GM19438 (cell line): ENCODE measurements at regions not wholly inside any gene's neighbourhood (a gene's known extent, or its start where the extent isn't known, plus 50 kb on each side); places are given as distances from the start of the nearest gene placed in this dataset.
"Not testable (repeated sequence)": the region's sequence is repeated elsewhere in the genome, so short reads cannot be mapped to it uniquely, and the experiment has no call there.

Source experiments
- ATAC-seq: cut with Tn5 transposase; IDR thresholded peaks from one replicate; pipeline ENCODE4 v1.9.1; 2021; ENCODE audit warnings: low read depth; ENCODE audit not compliant: unreplicated experiment

DNA sequence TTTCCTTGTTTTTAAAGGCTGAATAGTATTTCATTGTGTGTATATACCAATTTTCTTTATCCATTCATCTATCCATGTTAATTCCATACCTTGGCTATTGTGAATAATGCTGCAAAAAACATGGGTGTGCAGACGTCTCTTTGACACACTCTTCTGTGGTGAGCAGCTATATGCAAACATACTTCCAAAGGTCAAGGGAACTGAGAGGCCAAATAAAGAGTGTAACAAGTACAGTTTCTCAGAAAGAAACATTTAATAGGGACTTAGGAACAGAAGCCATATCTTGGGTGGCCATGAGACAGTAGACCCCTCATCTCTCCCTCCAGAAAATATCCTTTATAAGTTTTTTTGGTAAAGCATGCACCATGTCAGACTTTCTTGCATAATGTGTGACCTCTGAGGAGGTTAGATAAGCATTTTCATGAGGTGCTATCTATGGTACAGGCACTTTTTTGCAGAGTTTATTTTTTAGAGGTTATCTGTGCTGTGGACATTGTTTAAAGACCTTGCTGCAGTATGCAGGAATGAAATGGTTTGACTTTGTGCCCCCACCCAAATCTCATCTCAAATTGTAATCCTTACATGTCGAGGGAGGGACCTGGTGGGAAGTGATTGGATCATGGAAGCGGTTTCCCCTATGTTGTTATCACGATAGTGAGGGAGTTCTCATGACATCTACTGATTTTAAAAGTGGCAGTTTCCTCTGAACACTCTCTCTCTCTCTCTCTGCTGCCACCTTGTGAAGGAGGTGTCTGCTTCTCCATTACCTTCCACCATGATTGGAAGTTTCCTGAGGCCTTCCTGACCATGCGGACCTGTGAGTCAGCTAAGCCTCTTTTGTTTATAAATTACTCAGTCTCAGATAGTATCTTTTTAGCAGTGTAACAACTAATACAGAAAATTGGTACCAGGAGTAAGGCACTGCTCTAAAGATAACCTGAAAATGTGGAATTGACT lies 1202.3 kb downstream of the GALC start:
- no peak for ATAC-seq

DNA sequence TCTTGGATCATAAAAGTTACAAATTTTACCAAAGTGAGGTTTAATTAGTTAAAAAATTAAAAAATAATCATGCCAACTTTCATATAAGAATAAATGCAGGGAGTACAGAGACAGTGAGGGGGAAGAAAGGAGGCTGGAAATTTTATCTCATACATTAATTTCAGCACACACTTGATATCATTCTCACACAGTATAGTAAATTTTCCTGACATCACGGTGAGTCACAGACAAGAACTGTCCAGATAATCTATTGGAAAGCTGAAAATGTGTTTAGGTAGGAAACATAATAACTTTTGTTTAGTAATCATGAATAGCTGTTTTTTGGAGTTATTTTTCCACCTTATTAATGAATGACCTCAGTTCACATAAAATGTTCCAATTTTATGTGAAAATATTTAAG lies 1204.8 kb downstream of the GALC start:
- ATAC-seq, result no peak

DNA sequence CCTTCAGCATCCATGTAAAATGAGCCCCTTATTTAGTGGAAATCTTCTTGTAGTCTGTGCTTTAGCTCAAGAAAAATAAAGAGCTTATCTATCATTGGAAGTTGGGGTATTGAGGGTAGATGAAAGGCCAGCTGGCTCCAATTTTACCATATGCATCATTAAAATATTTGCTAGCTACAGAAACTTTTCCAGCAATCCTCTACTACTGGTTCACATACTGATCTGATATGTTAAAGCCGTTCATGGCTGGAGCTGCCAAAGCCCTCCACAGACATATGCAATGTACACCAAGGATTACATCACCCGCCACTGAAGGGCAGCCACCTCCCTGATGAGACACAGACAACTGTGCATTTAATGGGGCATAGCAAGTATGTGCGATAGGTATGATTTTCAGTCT lies 1205.3 kb downstream of the GALC start:
- ATAC-seq, result no peak

DNA sequence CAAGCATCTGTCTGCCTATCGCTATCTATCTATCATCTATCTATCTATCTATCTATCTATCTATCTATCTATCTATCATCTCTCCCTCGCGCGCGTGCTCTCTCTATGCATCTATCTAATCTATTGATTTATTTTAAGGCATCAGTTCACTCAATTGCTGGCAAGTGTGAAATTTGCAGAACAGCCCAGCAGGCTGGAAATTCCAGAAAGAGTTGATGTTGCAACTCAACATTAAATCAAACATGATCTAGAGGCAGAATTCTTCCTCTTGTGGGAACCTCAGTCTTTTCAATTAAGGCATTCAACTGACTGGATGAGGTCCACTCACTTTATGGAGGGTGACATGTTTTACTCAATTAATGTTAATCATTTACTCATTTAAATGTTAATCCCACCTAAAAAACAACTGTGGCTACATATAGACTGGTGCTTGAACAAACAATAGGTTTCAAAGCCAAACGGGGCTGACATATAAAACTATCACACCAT lies 1210.8 kb downstream of the GALC start:
- ATAC-seq, result no peak

DNA sequence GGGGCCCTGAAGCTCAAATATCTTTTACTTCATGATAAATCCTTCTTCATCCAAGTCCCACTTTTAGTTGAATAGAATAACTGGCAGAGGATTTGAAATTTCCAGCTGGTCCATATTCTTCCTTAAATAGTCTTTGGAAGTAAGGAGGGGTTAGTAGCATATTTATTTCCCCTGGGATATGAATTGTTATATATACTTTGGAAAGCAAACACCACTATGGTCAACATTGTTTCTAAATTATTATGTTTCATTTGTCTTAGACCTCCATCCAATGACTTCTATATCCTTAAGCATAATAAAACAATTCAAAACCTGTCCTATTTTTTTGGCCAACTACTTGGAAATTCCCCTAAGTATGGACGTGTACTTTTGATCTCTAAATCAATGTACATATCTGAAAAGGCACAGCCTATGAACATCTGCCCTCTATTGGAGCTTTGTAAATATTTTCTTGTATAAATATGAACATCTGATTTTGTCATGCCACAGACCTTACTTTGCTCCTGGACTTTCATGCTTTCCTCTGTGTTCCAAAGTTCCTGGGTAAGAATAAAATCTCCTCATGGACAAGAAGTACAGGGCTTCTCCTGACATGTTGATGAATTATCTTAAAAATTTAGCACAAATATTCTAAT lies 1212.0 kb downstream of the GALC start:
- no peak for ATAC-seq

DNA sequence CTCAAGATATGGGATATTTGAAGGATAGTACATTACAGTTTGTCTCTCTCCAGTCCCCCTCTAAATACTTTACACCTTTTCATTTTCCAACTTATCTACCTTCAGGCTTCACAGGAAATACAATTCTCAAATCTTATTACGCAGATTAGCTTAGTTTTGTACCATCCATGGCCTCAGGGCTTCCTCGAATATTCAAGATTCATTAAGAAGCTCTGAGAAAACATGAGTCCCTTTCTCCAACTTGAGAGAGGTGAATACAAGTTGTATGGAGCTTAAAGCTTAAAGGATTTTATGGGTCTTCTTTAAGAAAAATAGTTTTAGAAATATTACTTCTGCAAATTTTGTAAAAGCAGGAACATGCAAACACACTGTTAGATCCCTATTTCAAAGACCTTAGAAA lies 1212.5 kb downstream of the GALC start:
- no peak for ATAC-seq

DNA sequence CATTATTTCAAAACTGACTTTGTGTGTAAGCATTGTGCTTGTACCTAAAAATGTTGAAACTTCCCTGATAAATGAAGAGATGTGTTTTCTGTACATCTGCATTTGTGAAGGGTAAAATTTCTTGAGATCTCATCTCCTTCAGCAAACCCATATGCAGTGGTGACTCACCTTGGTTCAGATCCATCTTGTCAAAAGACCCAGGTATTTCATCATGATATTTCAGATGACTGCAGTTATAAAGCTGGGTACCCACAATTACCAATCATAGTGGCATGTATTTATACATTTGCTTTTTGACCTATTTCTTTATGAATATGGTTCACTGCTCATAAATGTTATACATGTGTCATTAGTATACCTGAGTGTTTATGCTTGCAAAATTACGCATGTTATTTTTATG lies 1213.6 kb downstream of the GALC start:
- no peak for ATAC-seq

DNA sequence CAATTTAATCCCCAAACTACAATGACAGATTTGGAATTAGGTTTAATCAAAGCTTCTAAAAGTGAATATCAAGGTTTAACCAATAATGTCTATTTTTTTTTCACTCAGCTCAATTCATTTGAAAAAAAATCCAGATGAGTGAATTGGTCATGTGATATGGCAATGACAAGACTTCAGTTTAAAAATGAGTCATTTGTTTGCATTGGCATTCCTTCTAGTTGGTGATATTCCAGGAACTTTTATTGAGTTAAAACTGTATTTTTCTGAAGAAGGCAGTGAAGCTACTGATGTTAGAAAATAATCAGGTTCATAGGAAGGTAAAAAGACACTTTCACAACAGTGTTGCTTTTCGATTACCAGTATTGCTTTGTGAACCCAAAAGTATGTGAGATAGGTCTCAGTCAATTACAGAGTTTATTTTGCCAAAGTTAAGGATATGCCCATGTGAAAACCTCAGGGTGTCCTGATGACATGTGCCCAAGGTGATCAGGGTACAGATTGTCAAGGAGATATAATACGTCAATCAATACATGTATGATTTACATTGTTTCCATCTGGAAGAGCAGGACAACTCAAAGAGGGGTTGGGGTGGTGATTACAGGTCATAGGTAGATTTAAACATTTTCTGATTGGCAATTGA lies 1214.9 kb downstream of the GALC start:
- ATAC-seq, result no peak

DNA sequence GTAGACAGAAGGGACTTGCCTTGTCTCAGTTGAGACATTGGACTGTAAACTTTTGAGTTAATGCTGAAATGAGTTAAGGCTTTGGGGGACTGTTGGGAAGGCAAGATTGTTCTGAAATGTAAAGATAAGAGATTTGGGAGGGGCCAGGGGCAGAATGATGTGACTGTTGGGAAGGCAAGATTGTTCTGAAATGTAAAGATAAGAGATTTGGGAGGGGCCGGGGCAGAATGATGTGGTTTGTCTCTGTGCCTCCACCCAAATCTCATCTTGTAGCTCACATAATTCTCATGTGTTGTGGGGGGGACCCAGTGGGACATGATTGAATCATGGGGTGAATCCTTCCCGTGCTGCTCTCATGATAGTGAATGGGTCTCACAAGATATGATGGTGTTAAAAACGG lies 1217.1 kb downstream of the GALC start:
- ATAC-seq, result not testable (repeated sequence)

DNA sequence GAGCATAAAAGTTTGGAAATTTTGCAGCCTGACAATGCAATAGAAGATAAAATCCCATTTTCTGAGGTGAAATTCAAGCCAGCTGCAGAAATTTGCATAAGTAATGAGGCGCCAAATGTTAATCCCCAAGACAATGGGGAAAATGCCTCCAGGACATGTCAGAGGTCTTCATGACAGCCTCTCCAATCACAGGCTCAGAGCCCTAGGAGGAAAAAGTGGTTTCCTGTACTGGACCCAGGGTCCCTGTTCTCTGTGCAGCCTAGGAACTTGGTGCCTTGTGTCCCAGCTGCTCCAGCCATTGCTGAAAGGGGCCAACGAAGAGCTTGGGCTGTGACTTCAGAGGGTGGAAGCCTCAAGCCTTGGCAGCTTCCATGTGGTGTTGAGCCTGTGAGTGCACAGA lies 1218.1 kb downstream of the GALC start:
- no peak for ATAC-seq

DNA sequence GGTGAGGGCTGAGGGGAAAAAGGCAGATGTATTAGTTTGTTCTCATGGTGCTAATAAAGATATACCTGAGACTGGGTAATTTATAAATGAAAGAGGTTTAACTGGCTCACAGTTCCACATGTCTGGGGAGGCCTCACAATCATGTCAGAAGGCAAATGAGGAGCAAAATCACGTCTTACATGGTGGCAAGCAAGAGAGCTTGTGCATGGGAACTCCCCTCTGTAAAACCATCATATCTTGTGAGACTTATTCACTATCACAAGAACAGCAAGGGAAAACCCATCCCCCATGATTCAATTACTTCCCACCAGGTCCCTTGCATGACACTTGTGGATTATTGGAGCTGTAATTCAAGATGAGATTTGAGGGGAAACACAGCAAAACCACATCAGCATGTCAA lies 1220.9 kb downstream of the GALC start:
- ATAC-seq, result no peak

DNA sequence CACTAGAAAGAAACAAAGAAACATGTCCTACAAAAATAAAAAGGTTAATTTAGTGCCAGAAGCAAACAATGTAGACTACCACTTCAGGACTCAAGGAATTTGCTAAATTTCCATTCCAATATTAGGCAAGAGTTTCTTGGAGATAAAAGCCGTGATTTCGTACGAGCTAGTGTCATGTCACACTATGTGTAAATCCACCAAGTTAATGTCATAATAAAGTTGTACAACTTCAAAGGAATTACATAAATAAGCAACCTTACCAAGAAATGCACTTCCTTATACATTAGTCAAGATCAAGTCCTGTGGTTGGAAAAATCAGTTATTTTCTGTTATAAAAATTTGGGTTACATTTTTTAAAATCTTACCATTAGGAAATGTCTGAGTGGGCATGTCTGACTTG lies 1222.8 kb downstream of the GALC start:
- ATAC-seq, result no peak

DNA sequence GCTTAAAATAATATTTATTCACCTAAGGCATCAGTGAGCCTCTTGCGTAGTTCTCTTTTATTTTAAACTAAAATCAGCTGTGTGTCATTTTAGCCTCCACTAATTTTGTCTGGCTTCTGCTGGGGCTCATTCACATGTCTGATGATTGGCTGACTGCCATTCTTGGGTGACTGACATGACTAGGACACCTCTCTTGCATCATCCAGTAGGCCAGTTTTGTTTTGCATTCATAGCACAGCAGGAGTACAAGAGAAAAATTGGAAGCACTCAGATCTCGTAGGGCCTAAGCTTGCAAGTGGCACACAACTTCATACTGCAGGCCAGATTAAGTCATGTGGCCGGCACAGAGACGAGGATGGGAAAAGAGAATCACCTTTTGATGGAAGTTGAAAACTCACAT lies 1226.5 kb downstream of the GALC start:
- no peak for ATAC-seq

DNA sequence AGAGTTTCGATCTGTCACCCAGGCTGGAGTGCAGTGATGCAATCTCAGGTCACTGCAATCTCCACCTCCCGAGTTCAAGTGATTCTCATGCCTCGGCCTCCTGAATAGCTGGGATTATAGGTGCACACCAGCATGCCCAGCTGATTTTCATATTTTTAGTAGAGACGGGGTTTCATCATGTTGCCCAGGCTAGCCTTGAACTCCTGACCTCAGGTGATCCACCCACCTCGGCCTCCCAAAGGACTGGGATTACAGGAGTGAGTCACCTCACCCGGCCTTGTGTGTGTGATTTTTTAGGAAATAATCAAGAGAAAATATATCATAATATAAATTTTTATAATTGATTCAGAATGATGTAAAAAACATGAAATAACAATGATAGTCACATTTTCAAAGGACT lies 1231.4 kb downstream of the GALC start:
- ATAC-seq, result no peak

DNA sequence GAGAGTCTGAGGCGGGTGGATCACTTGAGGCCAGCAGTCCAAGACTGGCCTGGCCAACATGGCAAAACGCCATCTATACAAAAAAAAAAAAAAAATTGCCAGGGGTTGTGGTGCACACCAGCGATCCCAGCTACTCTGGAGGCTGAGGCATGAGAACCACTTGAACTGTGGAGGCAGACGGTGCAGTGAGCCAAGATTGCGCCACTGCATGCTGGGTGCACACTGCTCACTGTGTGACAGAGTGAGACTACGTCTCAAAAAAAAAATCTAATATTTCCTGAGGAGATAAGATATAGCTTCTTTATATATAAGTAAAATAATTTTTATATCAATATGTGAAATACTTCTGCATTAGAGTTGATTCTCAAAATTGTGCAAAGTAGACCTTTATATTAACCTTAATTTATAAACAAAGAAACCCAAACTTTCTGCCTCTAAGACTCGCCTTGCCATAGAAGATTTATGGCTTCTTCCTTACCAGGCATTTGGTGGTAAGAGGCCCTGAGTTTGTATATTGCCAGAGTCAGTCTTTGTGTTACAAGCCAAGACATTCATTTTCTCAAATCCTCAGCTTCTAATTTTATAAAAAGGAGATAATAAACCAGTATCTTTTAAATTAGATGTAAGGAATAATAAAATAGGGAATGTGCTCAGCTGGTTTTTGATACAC lies 1226.7 kb downstream of the FLRT2 start:
- no peak for ATAC-seq

DNA sequence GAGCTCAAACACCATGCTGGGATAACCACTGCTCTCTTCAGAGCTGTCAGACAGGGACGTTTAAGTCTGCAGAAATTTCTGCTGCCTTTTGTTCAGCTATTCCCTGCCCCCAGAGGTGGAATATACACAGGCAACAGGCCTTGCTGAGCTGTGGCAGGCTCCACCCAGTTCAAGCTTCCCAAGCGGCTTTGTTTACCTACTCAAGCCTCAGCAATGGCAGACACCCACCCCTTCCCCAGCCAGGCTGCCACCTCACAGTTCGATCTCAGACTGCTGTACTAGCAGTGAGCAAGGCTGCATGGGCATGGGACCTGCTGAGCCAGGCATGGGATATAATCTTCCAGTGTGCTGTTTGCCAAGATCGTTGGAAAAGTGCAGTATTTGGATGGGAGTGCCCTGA lies 1220.5 kb downstream of the FLRT2 start:
- ATAC-seq, result not testable (repeated sequence)

DNA sequence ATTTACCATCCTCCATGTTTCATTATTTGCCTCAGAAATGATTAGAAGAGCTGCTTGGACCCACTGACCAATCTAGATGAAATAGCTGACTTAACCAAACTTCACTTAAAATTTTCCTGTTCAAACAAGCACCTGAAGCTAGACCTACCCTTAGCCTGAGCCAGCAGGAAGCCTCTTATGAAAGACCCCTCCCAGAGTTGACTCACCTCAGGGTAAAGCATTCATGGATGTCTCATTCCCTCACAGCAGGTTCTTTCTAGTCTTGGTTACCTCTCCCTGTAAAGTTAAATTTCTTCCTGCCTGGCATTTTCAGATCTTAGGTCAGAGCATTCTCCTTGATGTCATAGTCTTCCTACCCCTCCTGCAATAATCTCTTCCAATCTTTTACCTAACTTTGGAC lies 1209.8 kb downstream of the FLRT2 start:
- no peak for ATAC-seq

DNA sequence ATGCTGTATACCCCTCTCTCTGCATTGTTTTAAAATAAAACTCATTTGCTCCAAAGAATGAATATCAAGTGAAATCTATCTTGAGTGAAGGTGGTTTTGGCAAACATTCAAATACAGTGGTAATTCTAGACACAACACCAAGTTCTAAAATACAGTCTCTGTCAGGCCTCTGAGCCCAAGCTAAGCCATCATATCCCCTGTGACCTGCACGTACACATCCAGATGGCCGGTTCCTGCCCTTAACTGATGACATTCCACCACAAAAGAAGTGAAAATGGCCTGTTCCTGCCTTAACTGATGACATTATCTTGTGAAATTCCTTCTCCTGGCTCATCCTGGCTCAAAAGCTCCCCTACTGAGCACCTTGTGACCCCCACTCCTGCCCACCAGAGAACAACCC lies 1201.5 kb downstream of the FLRT2 start:
- ATAC-seq, result not testable (repeated sequence)

DNA sequence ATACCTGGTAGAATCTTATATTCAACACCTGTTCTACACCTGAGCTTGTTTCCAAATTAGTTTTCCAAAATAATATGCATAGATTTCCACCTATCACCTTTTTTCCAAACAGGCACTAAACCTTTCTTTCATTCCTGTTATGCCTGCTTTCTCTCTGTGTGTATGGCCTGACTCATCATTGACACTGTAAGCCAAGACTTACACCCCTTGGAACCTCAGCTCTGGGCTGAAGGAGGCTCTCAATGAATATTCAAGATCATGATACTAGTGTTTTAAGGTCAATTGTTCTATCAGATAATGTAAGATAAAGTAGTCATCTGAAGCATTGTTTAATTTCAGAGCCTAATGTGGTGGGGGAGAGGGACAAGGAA lies 1193.3 kb downstream of the FLRT2 start:
- no peak for ATAC-seq

DNA sequence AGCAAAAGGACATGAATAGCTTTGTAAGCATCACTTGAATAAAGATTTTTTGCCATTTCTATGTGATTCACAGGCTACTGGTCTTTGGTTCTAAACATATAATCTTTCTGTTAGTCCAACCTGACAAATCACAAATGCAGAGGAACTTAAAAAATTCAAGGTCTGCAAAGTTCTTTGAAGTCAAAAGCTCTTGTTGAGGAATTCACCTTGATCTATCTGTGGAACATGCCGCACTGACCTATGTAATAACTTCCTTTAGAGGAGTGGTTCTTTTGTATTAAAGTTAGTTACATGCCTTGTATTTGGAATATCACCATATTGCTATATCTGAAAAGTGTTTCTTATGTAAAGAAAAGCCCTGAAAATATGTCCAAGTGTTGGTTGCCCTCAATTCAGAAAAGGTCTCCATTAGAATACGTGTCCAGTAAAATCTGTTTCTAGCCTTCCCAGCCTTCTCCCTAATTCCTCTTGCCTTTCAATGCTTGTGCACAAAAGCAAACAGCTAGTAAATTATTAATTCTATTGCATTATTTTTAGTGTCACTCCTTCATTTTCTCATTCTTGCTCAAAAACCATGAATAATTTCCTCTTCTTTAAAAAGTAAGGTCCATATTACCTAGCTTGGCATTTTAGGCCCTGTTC lies 1192.8 kb downstream of the FLRT2 start:
- ATAC-seq, result no peak
